Hepatocyte (in vitro differentiated cells): ENCODE measurements at regions not wholly inside any gene's neighbourhood (a gene's known extent, or its start where the extent isn't known, plus 50 kb on each side); places are given as distances from the start of the nearest gene placed in this dataset.

Source experiments
- CTCF ChIP-seq: fragments of 200-600 bp; sonication (generic); IDR thresholded peaks from 2 replicates; pipeline ENCODE4 v1.5.1; 2016; ENCODE audit warnings: antibody characterized with exemption, mild to moderate bottlenecking; ENCODE audit not compliant: poor library complexity
- EZH2 ChIP-seq: fragments of 200-600 bp; sonication (generic); IDR thresholded peaks from 2 replicates; pipeline ENCODE4 v1.6.1; 2016; ENCODE audit warnings: antibody characterized with exemption, mild to moderate bottlenecking, borderline replicate concordance
- EZH2phosphoT487 ChIP-seq: fragments of 200-600 bp; sonication (generic); IDR thresholded peaks from one replicate; pipeline ENCODE4 v1.6.1; 2018; ENCODE audit warnings: antibody characterized with exemption, mild to moderate bottlenecking, low read depth, moderate library complexity; ENCODE audit not compliant: unreplicated experiment, severe bottlenecking

- TF ChIP-seq EZH2phosphoT487 (no peak), CTCF (no peak), EZH2 (no peak)
Observed at GRCh38 chr21:16457498-16457897, 727.7 kb downstream of the USP25 start.
